NCI-H345 treated with DMSO at 0.1 percent for 48 hours (cell line): ENCODE measurements at regions not wholly inside any gene's neighbourhood (a gene's known extent, or its start where the extent isn't known, plus 50 kb on each side); places are given as distances from the start of the nearest gene placed in this dataset.
"Not testable (repeated sequence)": the region's sequence is repeated elsewhere in the genome, so short reads cannot be mapped to it uniquely, and the experiment has no call there.

Experiments
- DNase-seq: peaks from one replicate; lab custom pipeline; 2025; ENCODE audit not compliant: unreplicated experiment; lab: John Stamatoyannopoulos, UW

GRCh38 chr6:57984575-57984974 lies 667.1 kb downstream of the PRIM2 start:
- not testable (repeated sequence) for DNase-seq

GRCh38 chr6:57985734-57986133 lies 668.3 kb downstream of the PRIM2 start:
- not testable (repeated sequence) for DNase-seq

- DNase-seq, result not testable (repeated sequence)
Observed at GRCh38 chr6:57986584-57986983, 669.2 kb downstream of the PRIM2 start.

- not testable (repeated sequence) for DNase-seq
Observed at GRCh38 chr6:57989520-57990080, 672.2 kb downstream of the PRIM2 start.

- not testable (repeated sequence) for DNase-seq
Observed at GRCh38 chr6:57998858-57999619, 681.6 kb downstream of the PRIM2 start.

GRCh38 chr6:58000233-58000632 lies 682.8 kb downstream of the PRIM2 start:
- not testable (repeated sequence) for DNase-seq

GRCh38 chr6:58003417-58004167 lies 686.2 kb downstream of the PRIM2 start:
- not testable (repeated sequence) for DNase-seq

- not testable (repeated sequence) for DNase-seq
Observed at GRCh38 chr6:58007334-58008000, 690.0 kb downstream of the PRIM2 start.

GRCh38 chr6:58008001-58008335 lies 690.5 kb downstream of the PRIM2 start:
- not testable (repeated sequence) for DNase-seq

- DNase-seq, result not testable (repeated sequence)
Observed at GRCh38 chr6:58011954-58012600, 694.6 kb downstream of the PRIM2 start.

- not testable (repeated sequence) for DNase-seq
Observed at GRCh38 chr6:58016614-58017013, 699.2 kb downstream of the PRIM2 start.

- not testable (repeated sequence) for DNase-seq
Observed at GRCh38 chr6:58028188-58028587, 710.8 kb downstream of the PRIM2 start.

- DNase-seq, result not testable (repeated sequence)
Observed at GRCh38 chr6:58038213-58038612, 720.8 kb downstream of the PRIM2 start.

GRCh38 chr6:58046584-58046983 lies 729.2 kb downstream of the PRIM2 start:
- DNase-seq, result not testable (repeated sequence)

- DNase-seq, result not testable (repeated sequence)
Observed at GRCh38 chr6:58047389-58047788, 730.0 kb downstream of the PRIM2 start.

- not testable (repeated sequence) for DNase-seq
Observed at GRCh38 chr6:58047865-58048264, 730.4 kb downstream of the PRIM2 start.

- not testable (repeated sequence) for DNase-seq
Observed at GRCh38 chr6:58055465-58056176, 738.2 kb downstream of the PRIM2 start.

- DNase-seq, result not testable (repeated sequence)
Observed at GRCh38 chr6:58059701-58060100, 742.3 kb downstream of the PRIM2 start.

- DNase-seq, result not testable (repeated sequence)
Observed at GRCh38 chr6:58063542-58063941, 746.1 kb downstream of the PRIM2 start.
